ENCODE measurements at regions not wholly inside any gene's neighbourhood (a gene's known extent, or its start where the extent isn't known, plus 50 kb on each side); places are given as distances from the start of the nearest gene placed in this dataset.

GRCh38 chr21:28444111-28444510 lies 548.6 kb downstream of the LTN1 start:
- Histone ChIP-seq H3K4me3 (no peak overlapping the region), H3K4me1 (no peaks in the 10 kb centered on the region), H3K36me3 (ENCODE audit: insufficient read depth in 1 of 2, low read depth in 1 of 2) (no peaks in the 10 kb centered on the region), H3K27ac (no peak overlapping the region), H3K9me3 (no peaks in the 10 kb centered on the region), H3K27me3 (ENCODE audit: insufficient read depth in 3 of 3, low read length in 2 of 3) (no peaks in the 10 kb centered on the region)
- ATAC-seq, result no peak
- 77 to 80% (median 77%) methylated on average over 2 of the region's 2 CpGs for WGBS, 3 donors
- TF ChIP-seq CTCF (IDR thresholded peaks at IDR 0.05), result no peak
- no peak for DNase-seq
- intact Hi-C loops (cut with DNase I), result no loop called here

DNA sequence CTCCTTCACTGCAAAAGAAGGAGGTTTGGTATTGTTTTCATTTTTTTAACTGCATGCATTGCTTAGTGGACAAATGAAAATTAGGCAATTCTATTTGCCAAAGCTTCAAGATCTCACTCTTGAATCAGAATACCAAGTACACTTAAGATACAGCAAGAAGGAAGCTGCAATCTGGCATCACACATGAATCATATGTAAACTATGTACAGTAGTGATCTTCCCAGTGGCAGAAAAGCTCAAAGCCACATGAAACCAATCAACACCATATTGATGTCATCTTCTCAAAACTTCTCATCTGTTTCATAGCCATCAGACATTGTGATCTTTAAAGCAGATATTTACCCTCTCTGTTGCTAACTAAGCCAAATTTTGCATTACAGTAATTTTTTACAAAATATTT lies 550.1 kb downstream of the LTN1 start:
- DNase-seq, result no peak
- no peak for TF ChIP-seq CTCF (IDR thresholded peaks at IDR 0.05)
- Histone ChIP-seq H3K27ac (no peak overlapping the region), H3K4me1 (no peaks in the 10 kb centered on the region), H3K9me3 (no peaks in the 10 kb centered on the region), H3K4me3 (no peak overlapping the region), H3K27me3 (ENCODE audit: insufficient read depth in 3 of 3, low read length in 2 of 3) (no peaks in the 10 kb centered on the region), H3K36me3 (ENCODE audit: insufficient read depth in 1 of 2, low read depth in 1 of 2) (no peaks in the 10 kb centered on the region)
- no peak for ATAC-seq
- intact Hi-C loops (cut with DNase I), result no loop called here

- TF ChIP-seq CTCF (IDR thresholded peaks at IDR 0.05), result no peak
- H3K4me1 ChIP-seq, result no peaks in the 10 kb centered on the region
- H3K4me3 ChIP-seq, result no peak overlapping the region
- WGBS, 3 donors, result 95% methylated on average over 4 of the region's 4 CpGs
- intact Hi-C loops (cut with DNase I), result no loop called here
- H3K27me3 ChIP-seq (ENCODE audit: insufficient read depth in 3 of 3, low read length in 2 of 3), result no peaks in the 10 kb centered on the region
- DNase-seq, result no peak
- H3K36me3 ChIP-seq (ENCODE audit: insufficient read depth in 1 of 2, low read depth in 1 of 2), result no peaks in the 10 kb centered on the region
- H3K27ac ChIP-seq, result no peak overlapping the region
- no peak for ATAC-seq
- no peaks in the 10 kb centered on the region for H3K9me3 ChIP-seq
These were observed 550.6 kb downstream of the LTN1 start for GRCh38 chr21:28442085-28442484.

- intact Hi-C loops (cut with DNase I), result no loop called here
- H3K27ac ChIP-seq, result no peak overlapping the region
These were observed 552.9 kb downstream of the LTN1 start for GRCh38 chr21:28439788-28440187.

More at GRCh38 chr21:28439788-28440187, 552.9 kb downstream of the LTN1 start:
- DNase-seq (no peak), ATAC-seq (no peak)
- H3K36me3 ChIP-seq (ENCODE audit: insufficient read depth in 1 of 2, low read depth in 1 of 2), result no peaks in the 10 kb centered on the region
- no peaks in the 10 kb centered on the region for H3K27me3 ChIP-seq (ENCODE audit: insufficient read depth in 3 of 3, low read length in 2 of 3)
- H3K4me3 ChIP-seq, result no peak overlapping the region
- H3K9me3 ChIP-seq, result no peaks in the 10 kb centered on the region
- WGBS, 3 donors, result 40 to 57% (median 55%) methylated on average over 3 of the region's 3 CpGs
- H3K4me1 ChIP-seq, result no peaks in the 10 kb centered on the region
- no peak for TF ChIP-seq CTCF (IDR thresholded peaks at IDR 0.05)

Measured in psoas muscle (tissue), 7 donors.